ENCODE measurements at regions not wholly inside any gene's neighbourhood (a gene's known extent, or its start where the extent isn't known, plus 50 kb on each side); places are given as distances from the start of the nearest gene placed in this dataset.
"Not testable (repeated sequence)": the region's sequence is repeated elsewhere in the genome, so short reads cannot be mapped to it uniquely, and the experiment has no call there.

DNA sequence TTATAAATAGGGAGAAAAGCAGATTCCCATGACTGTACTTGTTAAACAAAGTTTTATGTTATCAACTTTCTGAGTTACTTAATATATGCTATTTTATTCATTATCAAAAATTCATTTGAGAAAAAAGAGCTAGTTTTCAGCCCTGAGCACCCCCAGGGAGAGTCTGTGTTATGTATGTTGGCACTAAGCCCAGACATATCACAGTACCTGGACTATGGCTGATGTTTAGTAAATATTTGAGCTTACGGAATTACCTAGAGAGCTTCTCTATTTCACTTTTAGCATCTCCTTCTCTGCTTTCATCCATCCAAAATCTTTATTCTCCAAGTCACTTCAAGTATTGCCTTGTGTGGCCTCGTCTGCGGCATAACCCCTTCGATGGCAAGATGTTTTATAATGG lies 225.9 kb upstream of the PCSK5 start:
- no peak for DNase-seq (ENCODE audit: low read depth in 1 of 2, low spot score in 1 of 2)

DNA sequence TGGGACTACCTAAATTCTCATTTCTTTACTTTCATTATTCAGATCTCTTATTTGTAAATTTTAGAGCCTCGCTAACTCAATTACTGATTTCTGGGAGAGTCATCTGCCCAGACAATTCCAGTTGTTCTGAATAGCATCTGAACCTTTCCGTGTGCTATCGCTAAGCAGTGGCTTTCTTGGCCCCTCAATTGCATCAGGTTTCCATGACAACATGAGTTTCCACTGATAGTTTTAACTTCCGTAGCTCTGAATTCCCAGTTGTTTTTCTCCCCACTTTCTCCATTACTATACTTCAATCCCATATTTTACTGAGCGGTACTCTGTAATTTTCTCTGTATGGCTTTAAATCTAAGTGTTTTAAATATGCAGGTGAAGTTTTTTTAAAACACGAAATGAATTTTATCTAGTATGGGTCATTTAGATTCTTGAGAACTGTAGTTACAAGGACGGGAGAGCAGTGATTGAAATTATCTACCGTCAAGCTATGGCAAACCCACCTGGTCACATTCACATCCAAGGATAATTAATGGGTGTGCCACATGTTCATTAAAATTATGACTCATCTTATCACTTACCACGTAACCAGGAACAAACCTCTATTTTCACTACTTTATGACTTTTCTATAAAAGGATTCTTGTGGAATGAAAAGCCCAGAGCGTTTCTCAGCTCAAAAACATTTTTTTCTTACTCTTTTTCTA lies 223.5 kb upstream of the PCSK5 start:
- no peak for DNase-seq (ENCODE audit: low read depth in 1 of 2, low spot score in 1 of 2)

DNA sequence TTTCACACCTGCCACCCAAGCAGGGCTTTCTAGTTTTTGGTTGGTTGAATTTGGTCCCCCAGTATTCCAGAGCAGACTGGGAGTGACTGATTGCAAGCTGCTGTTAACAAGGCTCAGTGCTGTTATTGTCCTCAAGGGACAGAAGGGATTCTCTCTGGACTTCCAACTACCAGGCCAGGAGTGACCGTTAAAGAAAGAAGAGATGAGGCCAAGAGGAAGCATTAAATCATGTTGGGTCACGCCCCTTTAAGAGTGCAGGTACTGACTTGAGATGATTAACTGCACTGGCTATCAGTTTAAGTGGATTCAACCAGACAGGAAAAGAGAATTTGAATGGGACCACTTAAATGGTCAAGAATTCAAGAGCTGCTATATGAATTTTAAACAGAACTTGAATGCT lies 220.8 kb upstream of the PCSK5 start:
- no peak for DNase-seq (ENCODE audit: low read depth in 1 of 2, low spot score in 1 of 2)

DNA sequence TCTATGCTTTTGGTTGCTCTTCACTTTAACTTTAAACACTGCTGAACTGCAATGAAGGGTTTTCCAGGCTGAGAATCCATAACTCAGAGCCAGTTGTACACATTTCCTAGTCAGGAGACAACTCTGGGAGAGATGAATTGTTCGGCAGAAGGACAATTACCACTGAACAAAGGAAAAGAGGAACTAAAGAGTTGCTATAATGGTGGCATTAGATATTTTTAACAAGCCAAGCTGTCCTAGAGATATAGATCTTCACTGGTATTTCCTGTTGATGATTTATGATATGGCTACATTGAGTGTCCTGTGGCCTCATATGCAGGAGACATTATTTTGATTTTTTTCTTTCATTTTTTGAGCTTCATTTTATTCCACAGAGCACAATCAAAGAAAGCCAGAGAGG lies 219.1 kb upstream of the PCSK5 start:
- no peak for DNase-seq (ENCODE audit: low read depth in 1 of 2, low spot score in 1 of 2)

- DNase-seq (ENCODE audit: low read depth in 1 of 2, low spot score in 1 of 2), result no peak
These were observed 218.0 kb upstream of the PCSK5 start for GRCh38 chr9:75672478-75672877.

GRCh38 chr9:75683591-75683990 lies 206.9 kb upstream of the PCSK5 start:
- DNase-seq (ENCODE audit: low read depth in 1 of 2, low spot score in 1 of 2), result no peak

- DNase-seq (ENCODE audit: low read depth in 1 of 2, low spot score in 1 of 2), result no peak
These were observed 205.4 kb upstream of the PCSK5 start for GRCh38 chr9:75685062-75685461.

DNA sequence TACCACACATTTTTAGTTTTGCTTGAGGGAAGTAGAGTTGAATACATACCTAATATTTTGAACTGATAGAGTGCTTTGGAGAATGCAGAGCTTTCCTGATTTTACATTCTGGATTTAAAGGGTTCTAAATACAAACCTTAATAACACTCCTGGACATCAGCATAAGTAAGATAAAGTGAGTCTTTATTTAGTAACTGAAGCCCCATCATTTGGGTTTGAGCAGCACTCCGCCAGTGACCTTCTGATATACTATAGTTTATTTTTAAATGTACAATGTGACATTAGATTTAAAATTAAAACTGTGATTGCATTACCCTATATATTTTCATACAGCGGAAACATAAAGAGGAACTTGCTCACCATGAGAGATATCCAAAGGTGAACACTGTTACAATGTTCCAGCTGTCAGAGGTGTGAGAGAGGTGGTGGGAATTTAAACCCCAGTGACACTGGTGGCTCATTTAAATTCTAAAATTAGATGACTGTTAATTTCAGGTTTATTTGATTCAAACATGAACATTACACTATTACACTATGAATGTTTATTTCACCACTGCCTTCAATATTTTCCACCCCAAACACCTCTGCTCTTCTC lies 203.0 kb upstream of the PCSK5 start:
- no peak for DNase-seq (ENCODE audit: low read depth in 1 of 2, low spot score in 1 of 2)

GRCh38 chr9:75690551-75690950 lies 199.9 kb upstream of the PCSK5 start:
- DNase-seq (ENCODE audit: low read depth in 1 of 2, low spot score in 1 of 2), result not testable (repeated sequence)

GRCh38 chr9:75691408-75691807 lies 199.1 kb upstream of the PCSK5 start:
- no peak for DNase-seq (ENCODE audit: low read depth in 1 of 2, low spot score in 1 of 2)

DNA sequence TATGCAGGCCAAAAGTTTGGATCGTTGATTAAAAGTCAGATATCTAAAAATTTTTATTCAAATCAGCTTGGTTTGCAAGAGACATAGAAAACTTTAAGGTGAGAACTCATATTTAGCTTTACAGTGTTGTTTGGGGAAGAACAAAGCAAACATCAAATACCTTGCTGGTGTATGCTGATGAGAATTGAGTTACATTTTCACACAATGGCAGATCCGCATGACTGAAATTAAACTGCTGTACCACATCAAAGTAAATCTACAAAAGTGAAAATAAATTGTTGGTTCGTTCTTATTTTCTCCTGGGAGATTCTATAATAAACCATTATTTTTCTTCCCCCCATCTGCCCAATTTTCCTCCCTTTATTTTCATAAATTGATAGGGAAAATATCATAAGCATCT lies 198.2 kb upstream of the PCSK5 start:
- DNase-seq (ENCODE audit: low read depth in 1 of 2, low spot score in 1 of 2), result no peak

- no peak for DNase-seq (ENCODE audit: low read depth in 1 of 2, low spot score in 1 of 2)
These were observed 194.6 kb upstream of the PCSK5 start for GRCh38 chr9:75695921-75696320.

DNA sequence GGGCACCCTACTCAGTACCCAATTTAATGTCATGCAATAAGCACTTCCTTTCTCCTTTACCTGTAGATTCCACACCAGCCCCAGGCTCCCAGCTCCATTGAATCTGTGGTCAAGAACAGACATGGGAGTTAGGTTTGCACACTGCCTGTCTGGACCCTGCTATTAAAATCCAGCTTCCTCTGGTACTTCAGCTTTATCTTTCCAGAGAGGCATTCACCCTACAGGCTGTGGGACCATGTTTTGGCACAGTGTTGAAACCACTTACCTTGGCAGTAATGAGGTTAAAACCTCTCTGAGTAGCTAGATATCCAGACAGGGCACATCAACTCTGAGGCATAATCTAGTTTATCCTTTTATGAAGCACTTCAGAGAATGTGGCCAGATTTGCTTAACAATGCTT lies 191.5 kb upstream of the PCSK5 start:
- no peak for DNase-seq (ENCODE audit: low read depth in 1 of 2, low spot score in 1 of 2)

DNA sequence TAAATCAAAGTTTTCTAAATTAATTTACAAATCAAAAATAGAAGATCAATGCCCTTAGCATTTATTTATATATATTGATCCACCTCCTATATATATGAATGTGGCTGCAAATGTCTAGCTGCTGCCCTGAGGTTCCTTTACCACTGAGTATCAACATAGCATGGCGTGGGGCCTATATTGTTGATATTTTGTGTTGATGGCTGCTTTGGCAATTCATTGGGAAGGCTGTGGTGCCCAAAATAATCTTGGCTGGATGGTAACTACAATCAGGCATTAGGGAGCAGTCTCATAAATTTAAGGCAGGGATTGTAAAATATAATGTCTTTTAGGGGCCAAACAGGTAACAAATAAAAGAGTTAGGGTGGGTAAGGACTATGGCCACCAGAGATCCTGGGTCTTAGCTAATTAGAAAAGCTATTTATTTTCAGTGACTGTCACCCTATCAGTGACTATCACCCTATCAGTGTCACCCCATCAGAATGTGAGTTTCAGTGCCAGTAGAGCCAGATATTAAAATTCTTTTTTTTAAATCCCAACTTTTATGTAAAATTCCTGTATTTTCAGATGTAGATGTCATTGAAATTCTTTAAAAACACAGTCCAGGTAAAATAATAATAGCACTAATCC lies 190.7 kb upstream of the PCSK5 start:
- DNase-seq (ENCODE audit: low read depth in 1 of 2, low spot score in 1 of 2), result no peak

- no peak for DNase-seq (ENCODE audit: low read depth in 1 of 2, low spot score in 1 of 2)
These were observed 190.2 kb upstream of the PCSK5 start for GRCh38 chr9:75700252-75700640.

DNA sequence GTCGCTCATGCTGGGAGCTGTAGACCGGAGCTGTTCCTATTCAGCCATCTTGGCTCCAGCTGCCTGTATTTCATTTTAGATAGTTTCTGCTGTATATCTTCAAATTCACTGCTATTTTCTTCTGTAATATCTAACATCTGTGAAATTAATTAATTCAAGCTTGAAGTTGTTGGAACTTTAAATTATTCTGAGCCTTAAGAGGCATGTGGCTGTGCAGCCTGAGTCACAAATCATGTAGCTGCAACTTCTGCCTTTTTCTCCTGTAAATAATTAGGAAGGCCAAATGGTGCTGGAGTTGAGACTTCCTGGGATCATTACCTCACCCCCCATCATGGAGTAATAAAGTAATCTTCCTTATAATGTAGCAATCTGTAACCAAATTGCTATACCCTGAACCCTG lies 183.3 kb upstream of the PCSK5 start:
- DNase-seq (ENCODE audit: low read depth in 1 of 2, low spot score in 1 of 2), result no peak

DNA sequence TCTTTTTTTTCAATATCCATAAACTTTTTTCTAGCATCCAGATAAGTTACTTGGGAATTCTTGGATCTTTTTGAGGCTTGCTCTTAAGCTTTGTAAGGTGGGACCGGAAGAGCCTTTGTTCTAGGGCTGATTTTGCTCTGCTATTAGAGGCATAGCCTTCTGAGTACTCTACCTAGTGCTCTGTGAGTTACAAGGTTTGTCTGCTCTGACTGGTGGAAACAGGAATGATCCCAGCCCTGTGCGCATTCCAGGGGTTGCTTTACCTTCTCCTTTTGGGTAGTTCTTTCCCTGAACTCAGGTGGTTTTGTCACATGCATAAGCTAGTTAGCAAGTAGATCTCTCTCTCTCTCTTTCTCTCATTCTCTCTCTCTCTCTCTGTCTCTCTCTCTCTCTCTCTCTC lies 180.8 kb upstream of the PCSK5 start:
- no peak for DNase-seq (ENCODE audit: low read depth in 1 of 2, low spot score in 1 of 2)

DNA sequence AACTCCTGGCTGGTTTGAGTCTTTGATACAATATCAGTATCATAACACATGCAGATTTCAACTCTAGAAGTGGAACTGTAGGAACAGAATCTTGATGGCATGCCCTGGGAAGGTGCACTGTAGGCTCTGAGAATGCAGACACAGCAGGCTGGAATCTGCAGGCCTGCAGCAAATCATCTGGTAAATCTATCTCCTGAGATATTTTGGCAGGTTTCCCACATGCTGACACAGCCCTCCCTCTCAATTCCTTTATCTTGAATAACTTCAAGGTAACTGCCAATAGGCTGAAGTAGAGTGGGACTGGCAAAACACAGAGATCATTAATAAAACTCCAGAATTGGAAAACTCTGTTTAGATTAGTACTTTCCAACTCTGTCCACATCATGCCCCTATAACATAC lies 177.8 kb upstream of the PCSK5 start:
- no peak for DNase-seq (ENCODE audit: low read depth in 1 of 2, low spot score in 1 of 2)

DNA sequence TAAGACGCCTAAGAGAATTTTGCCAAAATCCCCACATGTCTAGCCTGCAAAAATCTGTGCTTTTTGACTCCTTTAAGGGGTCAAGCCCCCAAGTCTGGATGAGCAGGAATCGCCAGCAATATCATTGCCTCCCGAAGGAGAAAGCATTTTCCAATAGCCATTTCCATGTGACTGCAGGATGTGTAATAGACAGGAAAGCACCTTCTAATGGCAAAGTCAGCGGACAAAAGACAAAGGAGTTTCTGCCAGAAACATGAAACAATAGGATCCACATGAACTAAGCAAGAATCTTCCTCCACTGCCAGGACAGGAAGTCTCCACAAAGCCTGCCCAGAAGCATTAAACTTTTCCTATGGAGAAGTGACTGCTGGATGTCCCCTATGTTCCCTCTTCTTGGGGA lies 177.1 kb upstream of the PCSK5 start:
- no peak for DNase-seq (ENCODE audit: low read depth in 1 of 2, low spot score in 1 of 2)

DNA sequence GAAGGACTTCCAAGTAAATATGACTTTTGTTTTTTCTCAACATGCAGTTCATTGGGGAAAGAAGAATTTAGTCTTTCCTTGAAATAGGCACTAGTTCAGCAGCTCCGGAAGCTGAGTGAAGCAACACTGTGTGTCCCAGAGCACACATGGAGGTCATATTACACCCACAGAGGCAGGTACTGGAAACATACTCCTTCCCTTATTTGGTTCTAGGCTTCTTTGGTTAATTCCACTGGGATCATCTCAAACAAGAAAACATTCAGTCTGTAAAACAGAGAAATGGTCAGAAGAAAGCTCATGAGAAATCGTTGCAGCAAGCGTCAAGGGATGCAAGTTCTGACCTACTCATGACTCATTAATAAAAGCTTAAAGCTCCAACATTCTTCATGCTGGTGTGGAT lies 175.1 kb upstream of the PCSK5 start:
- DNase-seq (ENCODE audit: low read depth in 1 of 2, low spot score in 1 of 2), result no peak

DNA sequence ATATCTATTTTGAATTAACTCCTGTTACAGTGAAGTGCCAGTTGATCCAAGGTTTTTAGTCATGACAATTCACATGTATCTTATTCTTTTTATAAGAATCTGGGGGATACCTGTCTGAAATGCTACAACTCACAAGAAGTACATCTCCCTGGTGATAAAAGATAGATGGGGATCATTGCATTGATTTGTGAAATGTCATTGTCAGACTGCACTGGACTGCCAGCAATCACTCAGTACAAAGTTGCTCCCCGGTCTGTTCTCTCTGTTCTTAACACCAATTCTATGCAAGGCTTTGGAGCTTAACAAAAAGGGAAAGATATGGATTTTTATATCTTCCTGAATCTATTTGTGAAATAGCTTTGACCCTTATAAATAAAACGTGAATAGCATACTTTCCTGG lies 171.8 kb upstream of the PCSK5 start:
- DNase-seq (ENCODE audit: low read depth in 1 of 2, low spot score in 1 of 2), result no peak

GRCh38 chr9:75728391-75728790 lies 162.1 kb upstream of the PCSK5 start:
- no peak for DNase-seq (ENCODE audit: low read depth in 1 of 2, low spot score in 1 of 2)

GRCh38 chr9:75734802-75735201 lies 155.7 kb upstream of the PCSK5 start:
- DNase-seq (ENCODE audit: low read depth in 1 of 2, low spot score in 1 of 2), result no peak

All from activated CD4-positive, alpha-beta T cell treated with anti-CD3 and anti-CD28 coated beads, Interleukin-2, amount 50 U/mL, for 24 hours (primary cell).